NCI-H1694 treated with DMSO at 0.1 percent for 48 hours (cell line): ENCODE measurements at regions not wholly inside any gene's neighbourhood (a gene's known extent, or its start where the extent isn't known, plus 50 kb on each side); places are given as distances from the start of the nearest gene placed in this dataset.

ENCODE experiments used
- DNase-seq: peaks from one replicate; lab custom pipeline; 2025; lab: John Stamatoyannopoulos, UW

DNA sequence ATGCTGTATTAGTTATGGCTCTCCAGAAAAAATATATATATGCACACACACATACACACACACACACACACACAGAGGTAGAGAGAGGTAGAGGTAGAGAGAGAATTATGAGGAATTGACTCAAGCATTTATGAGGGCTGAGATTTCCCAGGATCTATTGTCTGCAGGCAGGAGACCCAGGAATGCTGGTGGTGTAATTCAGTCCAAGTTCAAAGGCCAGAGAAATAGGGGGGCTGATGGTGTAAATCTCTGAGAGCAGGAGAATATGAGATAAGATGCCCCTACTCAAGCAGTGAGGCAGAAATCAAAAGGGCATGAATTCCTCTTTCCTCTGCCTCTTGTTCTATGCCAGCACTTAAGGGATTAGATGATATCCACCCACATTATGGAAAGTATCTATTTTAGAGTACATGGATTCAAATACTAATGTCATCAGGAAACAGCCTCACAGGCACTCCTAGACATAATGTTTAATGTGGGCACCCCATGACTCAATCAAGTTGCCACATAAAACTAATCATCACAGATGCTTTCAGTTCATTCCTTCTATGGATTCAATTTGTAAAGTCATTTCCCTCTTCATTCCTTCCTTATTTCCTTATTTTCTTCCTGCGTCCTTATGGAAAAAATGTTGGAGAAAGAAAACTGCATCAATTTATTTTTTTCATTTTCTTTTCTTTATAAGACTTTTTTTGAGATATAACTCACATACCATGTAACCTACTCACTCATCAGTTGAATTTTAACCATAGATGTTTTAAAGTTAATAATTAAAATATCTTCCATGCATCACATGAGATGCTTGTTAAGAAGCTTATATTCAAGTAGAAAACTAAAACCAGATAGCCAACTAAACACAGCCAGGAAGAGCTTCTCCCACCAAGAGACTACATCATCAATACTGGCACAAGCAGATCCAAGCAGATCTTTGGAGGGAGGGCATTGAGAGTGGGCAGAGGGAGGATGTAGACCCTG is 406.2 kb downstream of the MBD2 start:
- DNase-seq: no peak

GRCh38 chr18:53800171-53800570 is 424.3 kb downstream of the MBD2 start:
- no peak for DNase-seq

- no peak for DNase-seq
Measured at GRCh38 chr18:53799134-53799533, 425.3 kb downstream of the MBD2 start.

DNA sequence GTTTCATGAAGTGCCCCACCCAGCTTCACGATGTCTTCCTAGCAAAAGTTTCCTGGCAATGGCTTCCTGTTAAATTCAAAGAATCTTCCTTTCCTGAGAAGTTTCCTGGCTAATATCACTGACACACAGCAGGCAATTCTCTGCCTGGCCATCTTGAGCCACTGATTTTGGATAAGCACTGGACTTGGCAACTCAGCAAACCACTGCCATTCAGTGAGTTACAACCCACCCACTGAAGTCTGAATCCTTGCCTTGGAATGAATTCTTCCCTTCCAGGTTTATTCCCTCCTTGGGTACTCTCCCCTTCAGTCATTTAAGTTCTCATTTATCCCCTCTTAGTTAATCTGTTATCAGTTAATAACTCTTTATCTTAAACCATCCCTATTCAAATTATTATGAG is 426.0 kb downstream of the MBD2 start:
- no peak for DNase-seq

- DNase-seq: no peak
Measured at GRCh38 chr18:53797998-53798495, 426.4 kb downstream of the MBD2 start.

GRCh38 chr18:53796040-53796729 is 428.3 kb downstream of the MBD2 start:
- no peak for DNase-seq

DNA sequence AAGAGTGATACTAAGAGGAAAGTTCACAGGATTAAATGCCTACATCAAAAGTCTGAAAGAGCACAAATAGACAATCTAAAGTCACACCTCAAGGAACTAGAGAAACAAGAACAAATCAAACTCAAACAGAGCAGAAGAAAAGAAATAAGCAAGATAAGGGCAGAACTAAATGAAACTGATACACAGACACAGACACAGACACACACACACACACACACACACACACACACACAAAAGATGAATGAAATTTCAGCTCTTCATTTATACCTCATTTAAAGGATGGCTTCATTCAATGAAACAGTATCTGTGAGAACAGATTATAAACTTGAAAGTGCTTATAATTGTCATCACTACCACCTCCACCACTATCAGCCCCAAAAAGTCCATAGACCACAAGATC is 428.9 kb downstream of the MBD2 start:
- DNase-seq: no peak

DNA sequence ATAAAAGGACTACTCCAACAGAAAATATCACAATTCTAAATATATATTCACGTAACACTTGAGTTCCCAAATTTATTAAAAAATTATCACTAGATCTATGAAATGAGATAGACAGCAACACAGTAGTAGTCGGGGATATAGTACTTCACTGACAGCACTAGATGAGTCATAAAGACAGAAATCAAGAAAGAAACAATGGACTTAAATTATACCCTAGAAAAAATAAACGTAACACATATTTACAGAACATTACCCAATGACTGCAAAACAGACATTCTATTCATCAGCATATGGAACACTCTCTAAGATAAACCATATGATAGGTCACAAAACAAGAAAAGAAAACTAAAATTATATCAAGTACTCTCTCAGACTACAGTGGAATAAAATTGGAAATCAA is 429.4 kb downstream of the MBD2 start:
- DNase-seq: no peak

- no peak for DNase-seq
Measured at GRCh38 chr18:53792762-53793161, 431.7 kb downstream of the MBD2 start.

- DNase-seq: no peak
Measured at GRCh38 chr18:53790786-53791185, 433.7 kb downstream of the MBD2 start.

- DNase-seq: no peak
Measured at GRCh38 chr18:53789376-53790247, 434.9 kb downstream of the MBD2 start.

DNA sequence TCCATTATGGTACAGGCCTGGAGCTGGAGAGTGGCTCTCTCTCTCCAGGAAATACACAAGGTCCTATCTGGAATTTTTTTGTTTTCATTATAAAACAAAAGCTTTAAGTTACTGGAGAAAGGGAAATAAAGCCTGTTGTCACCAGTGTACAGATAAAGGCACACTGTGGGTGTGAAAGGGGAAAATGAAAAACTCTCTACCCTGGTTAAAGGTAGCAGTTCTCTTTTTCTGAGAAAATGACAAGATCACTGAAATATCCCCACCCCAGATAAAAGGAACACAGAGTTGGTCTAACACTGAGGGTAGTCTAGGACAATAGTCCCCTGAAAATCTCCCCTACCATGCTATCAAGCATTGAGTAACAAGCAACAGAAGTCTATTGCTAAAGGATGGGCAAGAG is 438.7 kb downstream of the MBD2 start:
- no peak for DNase-seq

DNA sequence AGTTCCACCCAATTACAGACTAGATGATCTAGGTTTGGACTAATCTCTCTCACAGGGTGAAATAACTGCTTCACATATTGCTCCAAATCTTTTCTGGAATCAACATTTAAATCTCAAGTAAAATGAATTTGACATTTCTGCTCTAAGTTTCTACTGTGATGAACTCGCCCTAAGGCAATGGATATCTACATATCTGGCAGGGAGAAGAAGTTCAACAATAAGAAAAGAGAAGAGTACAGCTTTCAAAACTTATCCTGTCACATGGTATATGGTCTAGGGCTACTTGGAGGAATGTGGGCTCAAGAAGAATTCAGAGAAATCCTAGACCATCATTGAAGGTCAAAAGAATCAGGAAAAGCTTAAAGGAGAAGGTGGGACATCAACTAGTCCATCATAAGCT is 440.2 kb downstream of the MBD2 start:
- DNase-seq: no peak

GRCh38 chr18:53780666-53781065 is 443.8 kb downstream of the MBD2 start:
- DNase-seq: no peak

- DNase-seq: no peak
Measured at GRCh38 chr18:53772293-53772692, 452.2 kb downstream of the MBD2 start.

GRCh38 chr18:53771664-53772063 is 452.8 kb downstream of the MBD2 start:
- DNase-seq: no peak

GRCh38 chr18:53765211-53765610 is 459.3 kb downstream of the MBD2 start:
- DNase-seq: no peak

GRCh38 chr18:53764086-53764485 is 460.4 kb downstream of the MBD2 start:
- no peak for DNase-seq

DNA sequence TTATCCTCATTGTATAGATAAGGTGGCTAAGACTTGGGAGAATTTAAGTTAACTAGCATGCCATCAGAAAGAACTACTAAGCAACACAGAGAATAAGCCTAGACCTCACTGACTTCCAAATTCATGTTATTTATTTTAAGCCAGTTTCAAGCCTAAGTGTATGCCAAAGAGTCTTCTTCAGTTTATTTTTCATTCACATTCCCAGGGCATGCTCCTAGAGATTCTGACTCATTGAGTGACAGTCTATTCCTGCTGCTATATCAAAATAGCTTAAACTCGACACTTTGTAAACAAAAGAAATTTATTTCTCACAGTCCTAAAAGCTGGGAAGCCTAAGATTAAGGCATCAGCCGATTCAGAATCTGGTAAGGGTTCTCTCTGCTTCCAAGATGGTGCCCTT is 467.1 kb downstream of the MBD2 start:
- no peak for DNase-seq

- DNase-seq: no peak
Measured at GRCh38 chr18:53756610-53756972, 467.9 kb downstream of the MBD2 start.

DNA sequence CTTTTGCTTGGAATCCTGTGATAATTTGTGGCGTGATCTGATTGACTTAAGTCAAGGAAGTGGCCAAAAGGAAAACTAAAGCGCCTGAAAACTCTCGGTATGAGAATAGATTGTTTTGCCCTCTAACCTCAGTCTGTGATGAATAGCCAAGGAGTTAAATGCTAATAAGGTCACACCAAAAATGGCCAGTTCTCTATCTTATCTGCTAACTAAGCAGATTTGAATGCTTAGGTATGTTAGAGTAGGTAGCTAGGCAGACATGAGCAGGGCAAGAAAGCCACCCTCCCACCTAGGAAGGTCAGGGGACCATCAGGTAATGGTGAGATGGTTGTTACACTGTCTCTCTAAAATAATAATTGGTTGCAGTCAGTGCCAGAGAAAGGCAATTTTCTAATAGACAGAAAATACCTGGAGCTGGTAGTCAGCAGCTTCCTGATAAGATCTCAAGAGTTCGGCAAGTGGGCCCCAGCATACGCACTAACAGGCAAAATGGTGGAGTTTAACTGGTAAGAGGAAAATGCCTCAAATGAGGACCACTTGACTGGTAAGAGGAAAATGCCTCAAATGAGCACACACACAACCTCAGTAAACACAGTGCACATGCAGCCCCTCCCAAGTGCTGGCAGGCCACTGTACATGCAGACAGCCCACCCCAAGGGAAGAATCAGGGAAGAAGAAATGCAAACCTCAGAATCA is 468.4 kb downstream of the MBD2 start:
- no peak for DNase-seq

DNA sequence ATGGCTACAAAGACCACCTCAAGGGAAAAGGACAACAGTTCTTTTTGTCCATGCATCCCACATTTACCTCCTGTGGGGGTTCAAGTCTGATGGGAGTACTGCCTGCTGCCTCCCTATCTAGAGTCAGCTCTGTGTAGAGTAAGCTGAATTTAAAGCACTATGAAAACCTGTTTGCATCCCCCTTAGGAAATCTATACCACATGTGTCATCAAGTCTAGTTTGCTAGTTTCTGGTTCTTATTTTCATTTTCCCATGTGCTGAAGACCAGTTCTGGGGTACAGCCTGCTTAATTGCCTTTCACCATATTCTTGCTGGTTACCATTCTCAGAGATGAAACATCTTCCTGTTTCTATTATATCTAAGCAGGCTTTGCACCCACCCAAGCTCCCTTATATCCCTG is 470.3 kb downstream of the MBD2 start:
- no peak for DNase-seq
